HFF-Myc (cell line): ENCODE measurements at regions not wholly inside any gene's neighbourhood (a gene's known extent, or its start where the extent isn't known, plus 50 kb on each side); places are given as distances from the start of the nearest gene placed in this dataset.

Experiments
- DNase-seq: peaks from one replicate; pipeline ENCODE4 v3.0.0-alpha.2; 2011; ENCODE audit warnings: low read depth; ENCODE audit errors: extremely low read depth
- H3K4me3 ChIP-seq: replicated peaks from 2 replicates; pipeline ENCODE4 v1.5.1; 2011; ENCODE audit warnings: low read depth, mild to moderate bottlenecking, control low read depth, low read length
- TF ChIP-seq, protein P1 (sequence below): IDR thresholded peaks from 2 replicates; pipeline ENCODE4 v1.5.1; 2012; ENCODE audit warnings: mild to moderate bottlenecking, low read depth, low read length, control low read depth; ENCODE audit errors: missing control alignments

GRCh38 chr3:127370906-127371305 lies 83.1 kb upstream of the PRR20G start:
- TF ChIP-seq, protein P1, sequence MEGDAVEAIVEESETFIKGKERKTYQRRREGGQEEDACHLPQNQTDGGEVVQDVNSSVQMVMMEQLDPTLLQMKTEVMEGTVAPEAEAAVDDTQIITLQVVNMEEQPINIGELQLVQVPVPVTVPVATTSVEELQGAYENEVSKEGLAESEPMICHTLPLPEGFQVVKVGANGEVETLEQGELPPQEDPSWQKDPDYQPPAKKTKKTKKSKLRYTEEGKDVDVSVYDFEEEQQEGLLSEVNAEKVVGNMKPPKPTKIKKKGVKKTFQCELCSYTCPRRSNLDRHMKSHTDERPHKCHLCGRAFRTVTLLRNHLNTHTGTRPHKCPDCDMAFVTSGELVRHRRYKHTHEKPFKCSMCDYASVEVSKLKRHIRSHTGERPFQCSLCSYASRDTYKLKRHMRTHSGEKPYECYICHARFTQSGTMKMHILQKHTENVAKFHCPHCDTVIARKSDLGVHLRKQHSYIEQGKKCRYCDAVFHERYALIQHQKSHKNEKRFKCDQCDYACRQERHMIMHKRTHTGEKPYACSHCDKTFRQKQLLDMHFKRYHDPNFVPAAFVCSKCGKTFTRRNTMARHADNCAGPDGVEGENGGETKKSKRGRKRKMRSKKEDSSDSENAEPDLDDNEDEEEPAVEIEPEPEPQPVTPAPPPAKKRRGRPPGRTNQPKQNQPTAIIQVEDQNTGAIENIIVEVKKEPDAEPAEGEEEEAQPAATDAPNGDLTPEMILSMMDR: no peak
- DNase-seq: no peak
- H3K4me3 ChIP-seq: no peak overlapping the region

DNA sequence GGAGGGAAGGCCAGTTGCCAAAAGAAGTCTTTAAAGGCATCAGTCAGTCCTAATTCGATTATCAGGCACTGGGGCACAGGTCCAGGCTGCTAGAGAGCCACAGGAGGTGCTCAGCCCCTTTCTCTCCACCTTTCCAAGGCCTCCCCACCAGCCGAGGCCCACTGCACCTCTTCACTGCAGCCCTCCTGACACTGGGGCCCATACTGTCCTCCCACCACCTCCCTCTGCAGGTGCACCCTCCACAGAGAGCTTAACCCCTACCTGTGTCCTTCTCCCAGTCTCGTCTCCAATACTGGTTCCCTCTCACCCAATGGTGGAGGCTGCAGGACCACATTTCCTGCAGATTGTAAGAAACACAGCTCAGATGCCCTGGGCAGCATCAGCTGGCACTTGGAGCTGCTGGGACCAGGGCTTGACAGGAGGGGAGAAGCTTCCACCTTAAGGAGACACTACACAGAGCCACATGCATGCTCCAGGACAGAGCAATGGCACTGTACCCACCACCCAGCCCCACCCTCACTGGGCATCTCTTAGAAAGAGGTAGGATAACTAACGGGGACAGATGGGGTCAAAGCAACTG lies 81.6 kb upstream of the PRR20G start:
- TF ChIP-seq, protein P1: no peak

GRCh38 chr3:127368186-127369032 lies 80.6 kb upstream of the PRR20G start:
- no peak for DNase-seq
- H3K4me3 ChIP-seq: no peak overlapping the region
- TF ChIP-seq, protein P1: no peak

More for the DNA sequence above, 81.6 kb upstream of the PRR20G start:
- H3K4me3 ChIP-seq: no peak overlapping the region
- no peak for DNase-seq

- no peak for DNase-seq
- H3K4me3 ChIP-seq: no peak overlapping the region
- TF ChIP-seq, protein P1: no peak
Measured at GRCh38 chr3:127367593-127367992, 79.7 kb upstream of the PRR20G start.

DNA sequence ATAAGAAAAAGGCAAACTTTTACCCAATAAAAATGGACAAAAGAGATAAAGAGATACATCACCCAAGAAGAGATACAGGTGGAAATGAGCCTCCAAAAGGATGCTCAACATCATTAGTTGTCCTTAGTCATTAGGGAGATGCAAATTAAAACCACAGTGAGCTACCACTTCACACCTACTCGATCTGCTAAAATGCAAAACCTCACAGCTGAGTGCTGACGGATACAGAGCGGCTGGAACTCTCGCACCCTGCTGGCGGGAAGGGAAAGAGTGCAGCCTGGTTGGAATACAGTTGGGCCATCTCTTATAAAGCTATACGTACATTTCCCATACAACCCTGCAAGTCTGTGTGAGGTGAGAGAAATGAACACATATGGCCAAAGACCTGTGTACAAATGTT lies 78.5 kb upstream of the PRR20G start:
- no peak for DNase-seq
- H3K4me3 ChIP-seq: no peak overlapping the region

DNA sequence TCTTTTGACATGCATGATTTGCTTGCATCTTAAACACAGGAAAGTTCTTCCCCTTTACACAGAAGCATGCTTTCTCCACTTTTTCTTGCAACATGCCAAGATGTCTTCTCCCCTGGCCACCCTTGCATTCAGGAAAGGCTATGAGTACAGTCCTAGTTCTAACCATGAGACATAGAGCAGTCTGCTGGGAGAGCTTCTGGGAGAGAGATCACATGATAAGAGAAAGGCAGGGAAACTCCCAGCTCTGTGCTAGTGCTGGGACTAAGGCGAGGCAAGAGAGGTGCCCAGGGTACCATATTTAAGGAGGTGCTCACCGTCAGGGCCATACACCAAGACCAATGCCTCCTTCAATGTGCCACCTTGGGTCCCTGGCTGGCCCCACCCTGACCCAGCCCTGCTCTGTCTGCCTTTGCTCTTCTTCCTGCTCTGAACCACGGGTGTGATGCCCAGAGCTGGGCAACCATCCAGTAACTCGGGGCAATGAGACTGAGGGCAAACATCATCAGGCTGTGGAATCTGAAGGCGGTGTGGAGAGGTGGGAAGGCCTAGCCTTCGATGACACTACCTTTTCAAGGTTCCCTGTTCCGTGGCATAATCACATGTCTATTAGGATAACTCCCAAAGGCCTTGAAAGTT lies 77.4 kb upstream of the PRR20G start:
- no peak overlapping the region for H3K4me3 ChIP-seq
- no peak for DNase-seq
- TF ChIP-seq, protein P1: no peak

More for the DNA sequence above, 78.5 kb upstream of the PRR20G start:
- TF ChIP-seq, protein P1: peak; percentile 35
